ENCODE measurements at regions not wholly inside any gene's neighbourhood (a gene's known extent, or its start where the extent isn't known, plus 50 kb on each side); places are given as distances from the start of the nearest gene placed in this dataset.

GRCh38 chr20:60454491-60454890 is 496.3 kb downstream of the CDH26 start (continued):
- no peak for TF ChIP-seq POLR2AphosphoS5 (IDR thresholded peaks at IDR 0.05; ENCODE audit: low read depth, low read length)
- no peak for TF ChIP-seq NRF1 (IDR thresholded peaks at IDR 0.05; ENCODE audit: low read depth, low read length)

Data from H1 (cell line).